Fibroblast of pulmonary artery (primary cell): ENCODE measurements at regions not wholly inside any gene's neighbourhood (a gene's known extent, or its start where the extent isn't known, plus 50 kb on each side); places are given as distances from the start of the nearest gene placed in this dataset.
A peak's percentile ranks its signal among the peaks of the same experiment; 100 is the strongest.

Experiments
- DNase-seq: peaks from one replicate; pipeline ENCODE4 v3.0.0-alpha.2; 2010; ENCODE audit warnings: low read depth
- H3K4me3 ChIP-seq: replicated peaks from 2 replicates; pipeline ENCODE4 v1.5.1; 2011; ENCODE audit warnings: low read depth, mild to moderate bottlenecking, control low read depth, low read length, moderate library complexity
- CTCF ChIP-seq: IDR thresholded peaks from 2 replicates; pipeline ENCODE4 v1.5.1; 2011; ENCODE audit warnings: mild to moderate bottlenecking, control low read depth, low read length, inconsistent platforms; ENCODE audit errors: missing control alignments

DNA sequence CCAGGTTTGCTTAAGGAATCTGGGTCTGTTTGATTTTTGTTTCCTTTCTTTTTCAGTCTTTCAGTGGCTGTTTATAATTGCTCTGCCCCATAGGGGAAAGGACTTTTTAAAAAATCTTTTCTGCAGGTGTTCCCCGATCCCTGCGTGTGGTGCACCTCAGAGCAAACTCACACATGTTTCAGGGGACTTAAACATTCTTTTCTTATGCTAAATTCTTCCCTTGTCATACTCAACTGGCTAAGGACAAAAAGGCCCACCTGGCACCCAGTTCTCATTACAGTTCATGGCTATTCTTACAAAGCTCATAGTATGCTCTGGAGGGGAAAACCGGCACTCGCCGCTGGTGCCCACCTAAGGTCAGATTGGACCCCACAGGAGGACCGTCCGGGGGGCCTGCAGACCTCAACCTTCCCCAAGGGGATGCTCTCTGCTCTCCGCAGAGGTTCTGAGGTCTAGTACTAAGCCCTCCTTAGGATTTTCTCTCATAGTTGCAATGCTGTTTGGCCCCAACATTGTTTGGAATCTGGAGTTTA, 220.3 kb downstream of the HGF start:
- no peak for DNase-seq
- no peak overlapping the region for H3K4me3 ChIP-seq
- TF ChIP-seq CTCF = no peak

DNA sequence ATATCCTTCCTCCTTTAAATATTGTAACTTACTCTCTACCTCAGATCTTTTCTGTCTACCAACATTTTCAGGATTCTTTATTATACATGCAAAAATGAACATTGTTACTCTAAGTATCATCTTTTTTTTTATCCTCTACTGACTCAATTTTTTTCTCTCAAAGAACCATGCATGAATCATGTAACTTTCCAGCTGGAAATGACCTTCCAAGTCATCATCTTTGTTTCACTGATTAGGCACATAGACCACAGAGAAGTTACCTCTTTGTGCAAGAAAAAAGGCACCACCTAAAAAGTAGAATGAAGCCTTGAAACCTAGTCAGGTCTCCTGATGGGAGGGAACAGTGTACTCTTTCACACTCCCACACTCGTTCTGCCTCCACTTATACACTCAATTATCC, 234.9 kb downstream of the HGF start:
- no peak overlapping the region for H3K4me3 ChIP-seq
- DNase-seq = no peak
- no peak for TF ChIP-seq CTCF

GRCh38 chr7:81534446-81534845, 235.4 kb downstream of the HGF start:
- TF ChIP-seq CTCF = no peak
- H3K4me3 ChIP-seq = no peak overlapping the region
- no peak for DNase-seq

DNA sequence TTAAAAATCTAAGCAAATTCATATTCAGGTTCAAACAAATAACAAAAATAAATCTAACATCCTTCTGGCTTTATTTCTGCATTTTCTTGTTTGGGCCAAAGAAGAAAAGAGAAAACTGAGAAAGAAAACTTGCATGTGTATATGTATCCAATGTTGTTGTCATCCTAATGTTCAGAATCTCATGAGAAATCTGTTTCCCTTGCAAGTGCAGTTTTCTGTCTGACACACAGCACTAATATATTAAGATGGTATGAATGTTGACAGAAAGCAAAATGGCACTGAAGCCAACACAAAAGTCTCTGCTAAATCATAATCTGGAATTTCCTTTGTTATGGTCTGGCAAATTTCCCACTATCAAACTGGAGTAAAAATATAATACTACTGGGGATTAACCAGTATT, 235.9 kb downstream of the HGF start:
- no peak for TF ChIP-seq CTCF
- peak; percentile 28 for DNase-seq
- H3K4me3 ChIP-seq = no peak overlapping the region

DNA sequence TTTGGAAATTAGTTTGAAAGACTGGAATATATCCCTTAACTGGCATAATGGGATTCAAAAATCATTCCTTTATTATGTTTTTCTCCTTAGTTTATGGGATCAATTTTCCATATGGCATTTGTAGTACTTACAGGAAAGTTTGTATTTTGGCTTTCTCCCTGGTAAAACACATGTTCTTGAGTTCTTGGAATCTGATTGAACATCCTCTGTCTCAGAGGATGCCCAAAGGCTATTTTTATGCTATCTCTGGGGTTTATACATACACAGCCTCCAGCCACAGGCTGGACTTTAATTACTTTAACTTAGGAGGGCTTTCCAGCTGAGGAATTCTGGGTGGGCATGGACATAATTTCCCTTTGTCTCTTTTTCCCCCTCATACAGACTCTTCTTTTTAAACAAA, 236.4 kb downstream of the HGF start:
- H3K4me3 ChIP-seq = no peak overlapping the region
- no peak for TF ChIP-seq CTCF
- DNase-seq = no peak

DNA sequence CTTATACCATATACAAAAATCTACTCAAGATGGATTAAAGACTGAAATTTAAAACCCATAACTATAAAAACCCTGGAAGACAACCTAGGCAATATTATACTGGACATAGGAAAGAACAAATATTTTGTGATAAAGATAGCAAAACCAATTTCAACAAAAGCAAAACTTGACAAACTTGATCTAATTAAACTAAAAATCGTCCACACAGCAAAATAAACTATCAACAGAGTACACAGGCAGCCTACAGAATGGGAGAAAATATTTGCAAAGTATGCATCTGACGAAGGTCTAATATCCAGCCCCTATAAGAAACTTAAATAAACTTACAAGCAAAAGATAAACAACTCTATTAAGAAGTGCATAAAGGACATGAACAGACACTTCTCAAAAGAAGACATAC, 240.1 kb downstream of the HGF start:
- no peak overlapping the region for H3K4me3 ChIP-seq
- no peak for TF ChIP-seq CTCF
- no peak for DNase-seq

DNA sequence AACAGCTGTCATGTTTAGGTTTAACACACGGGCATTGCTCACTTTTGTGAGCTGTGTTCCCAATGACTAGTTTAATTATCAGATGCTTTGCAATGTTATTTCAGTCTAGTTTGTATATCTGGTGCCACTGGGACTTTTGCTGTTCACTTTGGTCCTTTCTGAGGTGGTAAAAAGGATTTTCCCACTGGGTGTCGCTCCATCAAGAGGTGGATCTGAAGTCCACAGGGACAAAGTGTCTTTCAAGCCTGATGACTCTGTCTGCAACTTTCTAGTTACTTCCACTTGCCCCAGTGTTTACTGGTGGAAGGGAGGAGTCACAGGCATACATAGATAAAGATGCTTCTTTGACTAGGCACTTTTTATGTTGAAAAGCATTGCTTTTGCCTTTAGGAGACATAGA, 242.2 kb downstream of the HGF start:
- DNase-seq = no peak
- TF ChIP-seq CTCF = no peak
- no peak overlapping the region for H3K4me3 ChIP-seq
